22Rv1 (cell line): ENCODE measurements at regions not wholly inside any gene's neighbourhood (a gene's known extent, or its start where the extent isn't known, plus 50 kb on each side); places are given as distances from the start of the nearest gene placed in this dataset.

Experiments used
- ZFX ChIP-seq: fragments of 450-650 bp; IDR thresholded peaks from 2 replicates; pipeline ENCODE4 v1.6.1; 2017; ENCODE audit warnings: antibody characterized with exemption, borderline replicate concordance
- TF ChIP-seq, protein P1 (sequence below): fragments of 450-650 bp; IDR thresholded peaks from 2 replicates; pipeline ENCODE4 v1.5.1; 2017; ENCODE audit warnings: mild to moderate bottlenecking

DNA sequence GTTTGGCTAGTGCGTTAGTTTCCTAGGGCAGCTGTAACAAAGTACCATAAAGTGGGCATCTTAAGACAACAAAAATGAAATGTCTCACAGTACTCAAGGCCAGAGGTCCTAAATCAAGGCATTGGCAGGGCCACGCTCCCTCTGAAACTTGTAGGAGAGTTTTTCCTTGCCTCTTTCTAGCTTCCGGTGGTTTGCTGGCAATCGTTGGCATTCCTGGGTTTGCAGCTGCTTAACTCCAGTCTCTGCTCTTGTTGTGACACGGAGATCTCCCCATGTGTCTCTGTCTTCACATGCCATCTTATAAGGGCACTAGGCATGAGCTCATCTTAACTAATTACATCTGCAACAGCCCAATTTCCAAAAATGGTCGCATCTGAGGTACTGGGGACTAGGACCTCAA lies 362.0 kb upstream of the BOD1L1 start:
- TF ChIP-seq, protein P1, sequence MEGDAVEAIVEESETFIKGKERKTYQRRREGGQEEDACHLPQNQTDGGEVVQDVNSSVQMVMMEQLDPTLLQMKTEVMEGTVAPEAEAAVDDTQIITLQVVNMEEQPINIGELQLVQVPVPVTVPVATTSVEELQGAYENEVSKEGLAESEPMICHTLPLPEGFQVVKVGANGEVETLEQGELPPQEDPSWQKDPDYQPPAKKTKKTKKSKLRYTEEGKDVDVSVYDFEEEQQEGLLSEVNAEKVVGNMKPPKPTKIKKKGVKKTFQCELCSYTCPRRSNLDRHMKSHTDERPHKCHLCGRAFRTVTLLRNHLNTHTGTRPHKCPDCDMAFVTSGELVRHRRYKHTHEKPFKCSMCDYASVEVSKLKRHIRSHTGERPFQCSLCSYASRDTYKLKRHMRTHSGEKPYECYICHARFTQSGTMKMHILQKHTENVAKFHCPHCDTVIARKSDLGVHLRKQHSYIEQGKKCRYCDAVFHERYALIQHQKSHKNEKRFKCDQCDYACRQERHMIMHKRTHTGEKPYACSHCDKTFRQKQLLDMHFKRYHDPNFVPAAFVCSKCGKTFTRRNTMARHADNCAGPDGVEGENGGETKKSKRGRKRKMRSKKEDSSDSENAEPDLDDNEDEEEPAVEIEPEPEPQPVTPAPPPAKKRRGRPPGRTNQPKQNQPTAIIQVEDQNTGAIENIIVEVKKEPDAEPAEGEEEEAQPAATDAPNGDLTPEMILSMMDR: no peak
- TF ChIP-seq ZFX: no peak
